NCI-H146 treated with DMSO at 0.1 percent for 48 hours (cell line): ENCODE measurements at regions not wholly inside any gene's neighbourhood (a gene's known extent, or its start where the extent isn't known, plus 50 kb on each side); places are given as distances from the start of the nearest gene placed in this dataset.

ENCODE experiments used
- DNase-seq: peaks from one replicate; lab custom pipeline; 2025; ENCODE audit not compliant: unreplicated experiment; lab: John Stamatoyannopoulos, UW

DNA sequence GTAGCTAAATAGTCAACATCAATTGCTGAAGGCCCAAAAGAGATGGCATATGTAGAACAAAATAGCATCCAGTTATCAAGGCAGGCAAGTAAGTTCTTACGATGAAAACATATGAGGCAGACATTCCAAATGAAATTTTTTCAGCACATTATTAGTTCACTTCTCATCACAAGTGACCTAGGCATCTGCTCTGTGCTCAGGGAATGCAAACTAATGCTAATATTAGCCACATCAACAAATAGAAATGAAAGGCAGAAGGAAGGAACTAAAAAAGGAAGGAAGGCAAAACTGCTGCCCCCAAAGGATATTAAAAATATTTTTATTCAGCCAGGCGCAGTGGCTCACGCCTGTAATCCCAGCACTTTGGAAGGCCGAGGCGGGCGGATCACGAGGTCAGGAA lies 51.2 kb upstream of the ROCK1 start:
- DNase-seq: no peak

- no peak for DNase-seq
These were observed 52.3 kb upstream of the ROCK1 start for GRCh38 chr18:21163647-21164547.

- DNase-seq: no peak
These were observed 53.0 kb upstream of the ROCK1 start for GRCh38 chr18:21164548-21165095.

GRCh38 chr18:21167641-21168377 lies 56.2 kb upstream of the ROCK1 start:
- DNase-seq: peak; percentile 100

DNA sequence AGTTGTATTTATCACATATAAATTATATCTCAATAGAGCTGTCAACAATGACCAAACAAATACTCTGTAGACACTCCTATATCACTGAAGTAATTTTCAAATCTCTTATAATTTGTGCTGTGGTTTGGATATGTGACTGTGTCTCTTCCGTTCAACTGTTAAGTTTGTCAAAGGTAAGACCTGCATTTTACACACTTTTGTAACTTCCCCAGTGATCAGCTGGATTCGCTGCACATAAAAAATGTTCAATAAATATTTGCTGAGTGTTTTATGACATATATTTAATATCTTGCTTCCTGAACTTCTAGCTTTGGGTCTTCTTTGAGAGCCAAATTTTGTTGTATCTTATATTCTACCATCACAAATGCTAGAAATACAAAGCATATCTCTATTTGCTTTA lies 57.3 kb upstream of the ROCK1 start:
- DNase-seq: no peak

GRCh38 chr18:21177822-21178221 lies 64.2 kb upstream of the GREB1L start:
- no peak for DNase-seq

DNA sequence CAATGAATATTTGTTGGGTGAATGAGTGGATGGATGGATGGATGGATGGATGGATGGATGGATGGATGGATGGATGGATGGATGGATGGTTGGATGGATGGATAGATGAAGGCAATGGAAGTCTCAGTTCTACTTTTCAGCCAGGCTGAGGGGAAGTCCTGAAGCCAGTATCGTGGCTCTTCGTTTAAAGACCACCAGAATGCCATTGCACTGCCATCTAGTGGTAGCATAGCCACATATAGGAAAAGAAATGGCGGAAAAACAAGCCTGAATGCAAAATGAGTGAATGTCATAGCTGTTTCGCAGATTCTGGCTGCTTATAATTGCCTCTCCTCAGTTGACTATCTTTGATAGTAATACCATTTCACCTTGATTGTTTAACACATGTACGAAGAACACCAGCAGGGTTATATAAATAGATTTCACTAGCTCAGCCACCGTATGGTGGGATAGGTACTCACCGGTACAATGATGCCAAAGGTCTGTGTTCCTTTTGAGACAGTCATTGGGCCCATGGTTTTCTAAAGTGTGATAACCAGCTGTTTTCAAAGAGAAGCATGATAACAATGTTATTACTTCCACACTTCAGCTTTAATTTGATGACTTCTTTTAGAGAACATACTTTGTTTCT lies 62.3 kb upstream of the GREB1L start:
- DNase-seq: peak; percentile 88

DNA sequence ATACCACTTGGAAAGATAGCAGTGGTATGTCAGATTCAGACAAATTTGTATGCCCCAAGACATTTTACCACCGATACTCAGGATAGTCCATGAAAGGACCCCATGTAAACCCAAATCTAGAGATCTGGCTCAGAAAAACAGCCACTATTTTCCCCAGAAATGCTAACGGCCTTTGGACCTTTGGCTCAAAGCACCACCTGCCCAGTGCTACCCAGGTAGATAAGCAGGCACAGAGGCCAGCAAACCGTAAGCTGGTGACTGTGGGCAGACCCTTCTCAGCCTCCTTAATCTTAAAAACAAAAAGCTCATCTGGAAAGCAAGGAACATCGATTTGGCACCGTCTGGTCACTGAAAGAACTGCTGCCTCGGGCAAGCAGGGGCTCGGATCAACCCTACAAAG lies 61.4 kb upstream of the GREB1L start:
- DNase-seq: no peak

DNA sequence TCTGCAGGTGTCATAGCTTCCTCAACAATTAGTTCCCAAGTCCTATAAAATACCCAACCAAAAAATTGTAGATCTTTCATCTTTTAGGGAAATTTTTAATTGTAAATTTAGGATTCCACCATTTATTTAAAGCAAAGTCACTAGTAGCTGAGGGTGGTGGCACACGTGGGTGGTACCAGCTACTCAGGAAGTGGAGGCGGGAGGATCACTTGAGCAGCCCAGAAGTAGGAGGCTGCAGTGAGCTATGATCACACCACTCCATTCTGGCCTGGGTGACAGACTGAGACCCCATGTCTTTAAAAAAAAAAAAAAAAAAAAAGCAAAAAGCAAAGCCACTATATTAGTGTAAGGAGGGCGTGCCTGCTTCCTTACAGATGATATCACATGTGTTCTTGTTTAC lies 60.3 kb upstream of the GREB1L start:
- DNase-seq: no peak

GRCh38 chr18:21183670-21184069 lies 58.4 kb upstream of the GREB1L start:
- no peak for DNase-seq

DNA sequence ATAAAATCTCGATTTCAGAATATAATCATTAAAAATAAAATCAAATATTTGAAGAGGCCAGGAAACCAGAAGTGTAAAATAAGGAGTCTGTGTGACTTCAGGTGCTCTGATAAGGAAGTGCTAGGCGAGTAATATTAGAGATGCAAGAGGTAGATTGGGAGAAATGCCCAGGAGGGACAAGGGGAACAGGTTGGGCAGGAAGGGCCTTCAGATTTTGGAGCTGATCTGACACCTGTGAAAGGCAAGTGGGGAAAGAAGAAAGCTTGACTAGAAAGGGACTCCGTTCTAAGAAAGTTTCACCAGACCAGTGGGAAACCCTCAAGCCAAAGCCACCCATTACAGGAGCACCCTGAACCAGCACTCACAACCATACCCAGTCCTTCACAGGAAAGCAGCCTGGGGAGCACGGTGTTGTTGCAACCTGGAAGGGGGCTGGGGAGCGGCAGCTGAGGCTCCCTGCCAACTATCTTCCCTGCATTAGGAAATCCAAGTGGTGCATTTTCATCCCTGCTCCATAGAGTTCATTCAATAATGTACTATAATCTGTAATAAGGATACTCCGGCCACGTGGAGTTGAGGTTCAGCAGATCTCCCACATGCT lies 57.5 kb upstream of the GREB1L start:
- no peak for DNase-seq

GRCh38 chr18:21187886-21188285 lies 54.1 kb upstream of the GREB1L start:
- DNase-seq: no peak

- peak; percentile 73 for DNase-seq
These were observed 50.3 kb upstream of the GREB1L start for GRCh38 chr18:21191596-21192307.
